IgD-negative memory B cell (primary cell): ENCODE measurements at regions not wholly inside any gene's neighbourhood (a gene's known extent, or its start where the extent isn't known, plus 50 kb on each side); places are given as distances from the start of the nearest gene placed in this dataset.
"Not testable (repeated sequence)": the region's sequence is repeated elsewhere in the genome, so short reads cannot be mapped to it uniquely, and the experiment has no call there.

Experiments
- H3K27ac Mint-ChIP-seq, 3 donors: one replicate each; pipeline ENCODE4 v1.8.0; 2020 to 2022; ENCODE audit warnings: mild to moderate bottlenecking in 3 of 3, mixed read lengths in 3 of 3, moderate library complexity in 1 of 3
- H3K27me3 Mint-ChIP-seq: one replicate; pipeline ENCODE4 v1.8.0; 2021; ENCODE audit warnings: mixed read lengths
- H3K36me3 Mint-ChIP-seq: one replicate; pipeline ENCODE4 v1.8.0; 2020; ENCODE audit warnings: mild to moderate bottlenecking, mixed read lengths
- H3K4me1 Mint-ChIP-seq, 3 donors: one replicate each; pipeline ENCODE4 v1.8.0; 2020 to 2022; ENCODE audit warnings: mixed read lengths in 3 of 3, mild to moderate bottlenecking in 1 of 3
- H3K4me3 Mint-ChIP-seq, 4 donors: one replicate each; pipeline ENCODE4 v1.8.0; 2020 to 2022; ENCODE audit warnings: mild to moderate bottlenecking in 4 of 4, mixed read lengths in 4 of 4, moderate library complexity in 3 of 4
- H3K9me3 Mint-ChIP-seq, 3 donors: one replicate each; pipeline ENCODE4 v1.8.0; 2020 to 2021; ENCODE audit warnings: mixed read lengths in 3 of 3, mild to moderate bottlenecking in 1 of 3

GRCh38 chr13:18741696-18742095 is 439.9 kb downstream of the TUBA3C start:
- not testable (repeated sequence) for H3K27me3 Mint-ChIP-seq, H3K4me3 Mint-ChIP-seq, H3K9me3 Mint-ChIP-seq, H3K27ac Mint-ChIP-seq, H3K36me3 Mint-ChIP-seq, H3K4me1 Mint-ChIP-seq

DNA sequence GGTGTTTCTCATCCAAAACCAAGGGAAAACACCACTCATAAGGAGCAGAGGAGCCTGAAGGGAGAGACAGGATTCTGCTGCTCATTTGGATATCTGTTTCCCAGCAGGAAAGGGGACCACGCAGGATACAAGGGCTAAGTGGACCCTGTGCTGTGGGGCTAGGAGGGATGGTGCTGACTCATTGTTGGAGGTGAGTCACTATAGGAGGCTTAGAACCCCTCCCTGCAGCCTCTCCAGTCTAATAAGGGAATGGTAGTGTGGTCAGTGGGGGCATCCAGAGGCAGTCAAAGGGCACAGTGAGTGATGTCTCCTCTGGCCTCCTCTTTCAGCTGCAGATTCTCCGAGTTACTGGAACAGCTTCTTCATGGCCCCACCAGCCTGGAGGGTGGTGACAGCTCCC is 442.3 kb downstream of the TUBA3C start:
- no peaks in the 10 kb centered on the region for H3K27me3 Mint-ChIP-seq
- H3K4me3 Mint-ChIP-seq, result no peak overlapping the region
- no peak overlapping the region for H3K27ac Mint-ChIP-seq
- no peaks in the 10 kb centered on the region for H3K36me3 Mint-ChIP-seq
- no peaks in the 10 kb centered on the region for H3K4me1 Mint-ChIP-seq
- H3K9me3 Mint-ChIP-seq, result peaks cover 0 to 2% (median 2%) of the 10 kb centered on the region in 3 donors

DNA sequence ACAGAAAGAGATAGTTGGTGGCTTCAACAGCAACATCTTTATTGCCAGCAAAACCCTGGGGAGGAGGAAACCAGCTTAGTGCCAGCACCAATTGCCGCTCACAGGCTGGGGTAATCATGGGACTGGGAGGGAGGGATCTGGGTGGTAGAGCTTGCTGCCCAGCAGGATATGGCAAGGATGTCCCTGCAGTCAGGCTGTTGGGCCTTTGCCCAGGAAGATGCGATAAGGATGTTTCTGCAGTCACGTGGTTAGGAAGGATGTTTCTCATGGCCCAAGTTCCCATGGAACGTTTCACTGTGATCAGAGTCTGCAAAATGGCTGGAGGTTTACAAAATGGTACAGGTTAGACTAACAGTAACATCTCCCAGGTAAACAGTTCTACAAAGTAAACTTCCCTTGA is 443.5 kb downstream of the TUBA3C start:
- H3K4me3 Mint-ChIP-seq, H3K27ac Mint-ChIP-seq, H3K9me3 Mint-ChIP-seq, H3K36me3 Mint-ChIP-seq, H3K4me1 Mint-ChIP-seq, H3K27me3 Mint-ChIP-seq: not testable (repeated sequence)

- not testable (repeated sequence) for H3K27ac Mint-ChIP-seq, H3K27me3 Mint-ChIP-seq, H3K9me3 Mint-ChIP-seq, H3K36me3 Mint-ChIP-seq, H3K4me1 Mint-ChIP-seq, H3K4me3 Mint-ChIP-seq
Observed at GRCh38 chr13:18727138-18727537, 454.5 kb downstream of the TUBA3C start.

GRCh38 chr13:18726524-18726923 is 455.1 kb downstream of the TUBA3C start:
- not testable (repeated sequence) for H3K27me3 Mint-ChIP-seq, H3K27ac Mint-ChIP-seq, H3K4me1 Mint-ChIP-seq

GRCh38 chr13:18725242-18725822 is 456.3 kb downstream of the TUBA3C start:
- not testable (repeated sequence) for H3K27me3 Mint-ChIP-seq, H3K4me3 Mint-ChIP-seq, H3K4me1 Mint-ChIP-seq, H3K9me3 Mint-ChIP-seq, H3K36me3 Mint-ChIP-seq, H3K27ac Mint-ChIP-seq

More at GRCh38 chr13:18726524-18726923, 455.1 kb downstream of the TUBA3C start:
- not testable (repeated sequence) for H3K4me3 Mint-ChIP-seq, H3K36me3 Mint-ChIP-seq, H3K9me3 Mint-ChIP-seq

DNA sequence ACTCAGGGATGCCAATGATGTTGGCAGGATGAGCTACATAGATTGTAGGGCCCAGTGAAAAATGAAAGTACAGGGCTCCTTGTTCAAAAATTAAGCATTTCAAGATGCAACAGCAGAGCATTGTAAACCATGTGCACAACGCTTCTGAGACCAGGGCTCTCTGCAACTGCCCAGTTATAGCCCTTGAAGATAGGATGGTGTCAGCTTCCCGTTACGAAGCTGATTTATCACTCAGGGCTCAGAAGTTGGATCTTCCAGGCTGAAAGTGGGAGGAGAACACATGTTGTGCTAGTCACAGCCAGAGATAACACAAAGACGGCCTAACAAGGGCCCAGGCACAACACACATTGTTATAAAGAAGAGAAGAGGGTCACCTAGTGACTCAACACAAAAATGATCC is 466.7 kb downstream of the TUBA3C start:
- no peaks in the 10 kb centered on the region for H3K27me3 Mint-ChIP-seq

DNA sequence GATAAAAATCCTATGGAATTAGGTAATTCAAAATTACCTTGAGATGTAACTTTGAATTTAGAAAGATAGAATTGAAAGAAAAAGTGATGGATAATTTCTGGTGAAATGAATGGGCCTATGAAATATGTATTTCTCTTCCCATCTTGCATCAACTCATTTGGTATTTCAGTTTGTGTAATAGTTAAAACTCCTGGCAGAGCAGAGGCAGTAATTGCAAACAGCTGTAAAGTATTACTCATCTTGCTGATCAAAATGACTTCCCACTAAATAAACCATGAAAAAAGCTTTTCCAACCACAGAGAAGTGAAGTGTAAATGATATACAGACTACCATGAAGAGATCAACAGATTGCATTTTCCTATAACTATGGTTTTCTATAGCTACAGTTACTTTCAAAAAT is 471.0 kb downstream of the TUBA3C start:
- not testable (repeated sequence) for H3K9me3 Mint-ChIP-seq, H3K27me3 Mint-ChIP-seq, H3K27ac Mint-ChIP-seq

More for the DNA sequence above, 466.7 kb downstream of the TUBA3C start:
- Mint-ChIP-seq H3K4me1 (peaks cover 0 to 1% (median 0%) of the 10 kb centered on the region in 3 donors), H3K9me3 (no peaks in the 10 kb centered on the region), H3K36me3 (peaks cover 2% of the 10 kb centered on the region), H3K27ac (no peak overlapping the region), H3K4me3 (no peak overlapping the region)

DNA sequence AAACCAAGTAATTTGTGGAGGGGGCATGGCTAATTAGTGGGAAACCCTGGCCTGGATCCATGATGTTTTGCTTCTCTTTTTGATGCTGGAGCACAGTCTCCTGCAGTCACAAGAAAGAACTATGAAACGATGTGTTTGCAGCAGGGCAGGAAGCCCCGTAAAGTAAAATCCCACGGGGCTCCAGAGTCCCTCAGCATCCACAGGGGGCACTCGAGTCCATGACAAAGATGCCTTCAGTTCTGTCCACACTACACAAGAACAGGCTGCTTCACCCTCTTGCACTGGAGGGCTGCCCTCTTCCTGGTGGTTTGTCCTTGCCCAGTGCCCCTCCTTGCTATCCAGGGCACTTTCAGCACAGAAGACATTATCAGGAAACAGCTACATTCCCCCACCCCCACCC is 475.1 kb downstream of the TUBA3C start:
- H3K9me3 Mint-ChIP-seq, H3K4me3 Mint-ChIP-seq, H3K36me3 Mint-ChIP-seq, H3K27me3 Mint-ChIP-seq, H3K4me1 Mint-ChIP-seq, H3K27ac Mint-ChIP-seq: not testable (repeated sequence)

More for the DNA sequence above, 471.0 kb downstream of the TUBA3C start:
- H3K4me3 Mint-ChIP-seq, H3K4me1 Mint-ChIP-seq, H3K36me3 Mint-ChIP-seq: not testable (repeated sequence)

DNA sequence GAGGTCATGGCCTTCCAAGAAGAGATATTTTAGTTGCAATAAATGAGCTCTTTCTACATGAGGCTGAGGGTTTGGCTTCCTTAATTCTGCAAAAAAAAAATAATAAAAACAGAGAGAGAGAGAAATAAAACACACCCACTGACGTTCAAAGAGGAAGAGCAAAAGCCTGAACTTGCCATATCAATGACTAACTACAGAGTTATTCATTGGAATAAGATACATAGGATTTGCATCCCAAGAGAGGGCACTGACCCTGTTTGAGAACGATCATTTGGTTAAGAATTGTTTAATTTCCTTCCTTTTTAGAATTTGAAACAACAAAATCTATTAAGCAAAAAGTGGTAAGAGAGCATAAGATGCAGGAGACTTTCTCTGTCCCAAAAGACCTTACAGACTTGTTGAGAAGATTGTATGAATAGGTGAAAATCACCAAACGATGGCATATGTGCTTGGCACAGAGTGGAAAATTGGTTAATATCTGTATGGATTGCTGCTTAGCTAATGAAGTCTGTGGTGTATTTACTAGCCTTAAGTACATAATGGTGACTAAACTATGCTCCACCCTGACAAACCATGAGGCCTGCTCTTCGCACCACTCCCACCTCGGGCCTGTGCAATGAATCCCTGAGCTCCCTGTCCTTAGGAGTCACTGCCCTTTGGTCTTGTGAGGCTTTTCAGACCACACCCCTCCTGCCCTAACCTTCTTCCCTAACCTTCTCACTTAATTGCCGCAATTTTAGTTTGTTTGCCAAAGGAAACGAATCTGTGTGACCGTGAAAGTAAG is 479.0 kb downstream of the TUBA3C start:
- not testable (repeated sequence) for H3K4me1 Mint-ChIP-seq, H3K27me3 Mint-ChIP-seq, H3K36me3 Mint-ChIP-seq, H3K4me3 Mint-ChIP-seq, H3K9me3 Mint-ChIP-seq, H3K27ac Mint-ChIP-seq

DNA sequence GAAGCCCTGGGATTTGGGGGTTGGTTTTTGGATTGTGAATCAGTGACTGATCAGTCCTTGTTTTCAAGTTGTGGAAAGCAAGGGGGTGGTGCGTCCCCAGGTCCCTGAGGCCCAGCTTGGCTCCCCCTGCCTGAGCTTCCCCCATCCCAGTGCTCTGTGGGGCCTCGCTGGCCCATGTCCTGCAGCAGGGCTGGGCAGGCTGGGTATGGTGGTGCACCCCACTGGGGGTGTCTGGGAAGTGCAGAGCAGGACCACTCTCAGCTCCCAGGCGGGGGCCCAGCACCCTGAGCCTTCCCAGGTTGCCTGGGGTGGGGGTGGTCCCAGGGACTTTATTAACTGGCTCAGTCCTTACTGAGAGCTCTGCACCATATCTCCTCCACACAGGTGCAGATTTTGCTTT is 483.3 kb downstream of the TUBA3C start:
- H3K9me3 Mint-ChIP-seq, H3K27ac Mint-ChIP-seq, H3K4me1 Mint-ChIP-seq, H3K27me3 Mint-ChIP-seq, H3K36me3 Mint-ChIP-seq, H3K4me3 Mint-ChIP-seq: not testable (repeated sequence)

GRCh38 chr13:18697851-18698250 is 483.8 kb downstream of the TUBA3C start:
- H3K4me3 Mint-ChIP-seq, result not testable (repeated sequence)

GRCh38 chr13:18697221-18697620 is 484.4 kb downstream of the TUBA3C start:
- not testable (repeated sequence) for H3K4me3 Mint-ChIP-seq, H3K36me3 Mint-ChIP-seq, H3K27me3 Mint-ChIP-seq, H3K4me1 Mint-ChIP-seq, H3K27ac Mint-ChIP-seq, H3K9me3 Mint-ChIP-seq

More at GRCh38 chr13:18697851-18698250, 483.8 kb downstream of the TUBA3C start:
- not testable (repeated sequence) for H3K36me3 Mint-ChIP-seq, H3K4me1 Mint-ChIP-seq, H3K27ac Mint-ChIP-seq, H3K9me3 Mint-ChIP-seq, H3K27me3 Mint-ChIP-seq

DNA sequence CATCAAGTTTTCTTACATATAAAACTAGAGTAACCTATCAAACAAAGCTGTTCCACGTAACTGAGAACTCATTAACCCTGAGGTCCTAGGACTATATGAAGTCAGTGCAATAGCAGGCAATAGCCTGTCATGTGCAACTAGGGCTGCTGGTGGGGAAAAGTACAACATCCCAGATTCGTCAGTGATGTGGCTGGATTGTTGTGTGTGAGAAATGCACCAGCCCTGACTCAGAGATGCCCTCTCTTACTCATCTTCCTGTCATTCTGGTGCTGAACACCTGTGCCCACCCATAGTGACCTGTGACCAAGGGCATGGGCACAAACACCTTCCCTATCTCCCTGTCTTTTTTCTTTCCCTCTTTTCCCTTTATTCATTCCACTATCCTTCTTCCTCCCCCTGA is 504.2 kb downstream of the TUBA3C start:
- H3K27ac Mint-ChIP-seq, H3K9me3 Mint-ChIP-seq, H3K27me3 Mint-ChIP-seq, H3K36me3 Mint-ChIP-seq, H3K4me3 Mint-ChIP-seq, H3K4me1 Mint-ChIP-seq: not testable (repeated sequence)

DNA sequence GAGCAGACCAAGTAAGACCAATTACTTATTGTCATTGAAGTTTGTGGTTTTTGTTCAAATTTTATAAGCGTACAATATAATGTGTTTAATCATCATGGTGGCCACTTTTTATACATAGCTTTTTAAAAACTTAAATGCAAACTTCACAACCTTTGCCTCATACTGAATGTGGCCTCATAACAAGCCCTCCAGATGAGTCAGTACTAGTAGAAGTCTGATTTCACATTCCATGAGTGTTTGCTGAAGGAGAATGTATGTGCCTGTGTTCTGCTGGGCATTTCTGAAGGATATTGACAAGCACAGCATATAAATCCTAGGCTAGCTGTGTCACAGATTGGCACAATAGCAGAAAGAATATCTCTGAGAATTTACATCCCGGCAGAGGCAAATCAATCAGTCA is 506.4 kb downstream of the TUBA3C start:
- not testable (repeated sequence) for H3K27me3 Mint-ChIP-seq, H3K27ac Mint-ChIP-seq, H3K4me3 Mint-ChIP-seq, H3K9me3 Mint-ChIP-seq, H3K4me1 Mint-ChIP-seq, H3K36me3 Mint-ChIP-seq

GRCh38 chr13:18673794-18674193 is 507.8 kb downstream of the TUBA3C start:
- H3K9me3 Mint-ChIP-seq, H3K4me1 Mint-ChIP-seq: not testable (repeated sequence)

More at GRCh38 chr13:18673794-18674193, 507.8 kb downstream of the TUBA3C start:
- not testable (repeated sequence) for H3K27ac Mint-ChIP-seq, H3K4me3 Mint-ChIP-seq, H3K36me3 Mint-ChIP-seq, H3K27me3 Mint-ChIP-seq
